Sigmoid colon (tissue), 6 donors: ENCODE measurements at regions not wholly inside any gene's neighbourhood (a gene's known extent, or its start where the extent isn't known, plus 50 kb on each side); places are given as distances from the start of the nearest gene placed in this dataset.

Source experiments
- DNase-seq: peaks from one replicate; pipeline ENCODE4 v3.0.0-alpha.2; 2019
- H3K27ac ChIP-seq, 4 donors: fragments of 200-600 bp; sonication (generic); one replicate each; pipeline ENCODE4 v1.5.1; 2016 to 2019; ENCODE audit warnings: mild to moderate bottlenecking in 1 of 4
- H3K27me3 ChIP-seq, 3 donors: fragments of 200-600 bp; sonication (generic); one replicate each; pipeline ENCODE4 v1.5.1; 2019; ENCODE audit warnings: mild to moderate bottlenecking in 1 of 3
- H3K36me3 ChIP-seq, 4 donors: fragments of 200-600 bp; sonication (generic); one replicate each; pipeline ENCODE4 v1.5.1; 2016 to 2019
- H3K4me1 ChIP-seq, 4 donors: fragments of 200-600 bp; sonication (generic); one replicate each; pipeline ENCODE4 v1.5.1; 2017 to 2019
- H3K4me3 ChIP-seq, 4 donors: fragments of 200-600 bp; sonication (generic); one replicate each; pipeline ENCODE4 v1.5.1; 2017 to 2019; ENCODE audit warnings: mild to moderate bottlenecking in 2 of 4, moderate library complexity in 1 of 4
- H3K9me3 ChIP-seq, 4 donors: fragments of 200-600 bp in 3 of 4; sonication (generic) in 3 of 4; one replicate each; pipeline versions ENCODE4 v1.5.1 to v1.6.1; 2013 to 2019
- CTCF ChIP-seq, 4 experiments: fragments of 450-650 bp in 3 of 4; fragments of 200-600 bp in 1 of 4; IDR thresholded peaks; one replicate each; pipeline ENCODE4 v1.5.1; 2016 to 2019; ENCODE audit warnings: antibody characterized with exemption in 4 of 4, mild to moderate bottlenecking in 3 of 4, moderate library complexity in 2 of 4
- EP300 ChIP-seq, 4 donors: sonication (generic); formaldehyde crosslinking; IDR thresholded peaks; one replicate each; pipeline ENCODE4 v1.6.1; 2017; ENCODE audit warnings: antibody characterized with exemption in 4 of 4
- POLR2A ChIP-seq, 2 donors: fragments of 450-650 bp; IDR thresholded peaks; one replicate each; pipeline ENCODE4 v1.6.1; 2016; ENCODE audit warnings: antibody characterized with exemption in 2 of 2, mild to moderate bottlenecking in 2 of 2, moderate library complexity in 2 of 2
- POLR2AphosphoS5 ChIP-seq, 4 donors: sonication (generic); formaldehyde crosslinking; IDR thresholded peaks; one replicate each; pipeline ENCODE4 v1.6.1; 2017; ENCODE audit warnings: antibody characterized with exemption in 4 of 4
- WGBS, 2 donors: extraction: QIAGEN DNeasy Blood & Tissue Kit; methylation state at CpG; one replicate each; pipeline ENCODE4 v1.1.7; 2013; 5-methylcytosine and 5-hydroxymethylcytosine counted together
- intact Hi-C: fragments of 100-400 bp; cut with DNase I; formaldehyde crosslinking; loops from one replicate; pipeline ENCODE4 v1.15.1; 2023
- donor health status: healthy with polysubstance abuse.
- donor health status: healthy.

GRCh38 chrX:34576864-34577263 is 80.2 kb downstream of the TMEM47 start:
- Histone ChIP-seq H3K4me1 (no peaks in the 10 kb centered on the region), H3K27me3 (no peaks in the 10 kb centered on the region), H3K36me3 (no peaks in the 10 kb centered on the region), H3K27ac (no peak overlapping the region), H3K4me3 (no peak overlapping the region), H3K9me3 (no peaks in the 10 kb centered on the region)
- no peak for DNase-seq
- TF ChIP-seq POLR2A (IDR thresholded peaks at IDR 0.05) (no peak), EP300 (IDR thresholded peaks at IDR 0.05) (no peak), CTCF (IDR thresholded peaks at IDR 0.05) (no peak)
- intact Hi-C loops, result no loop called here

DNA sequence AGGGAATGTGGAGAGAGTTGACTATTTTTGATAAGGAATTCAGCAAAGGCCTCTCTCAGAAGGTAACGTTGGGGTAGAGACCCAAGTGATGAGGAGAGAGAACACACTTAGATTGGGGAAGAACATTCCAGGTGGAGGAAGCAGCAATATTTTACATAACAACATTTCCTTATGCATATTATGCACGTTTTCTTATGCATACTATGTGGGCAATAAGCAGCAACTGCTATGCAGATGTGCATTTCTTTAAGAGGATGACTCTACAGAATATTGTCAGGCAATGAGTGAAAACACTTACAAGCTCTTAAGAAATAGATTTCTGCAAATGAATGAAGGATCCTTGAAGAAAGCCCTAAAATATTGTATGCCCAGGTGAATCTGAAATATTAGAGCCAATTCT is 91.1 kb downstream of the TMEM47 start:
- no peak overlapping the region for H3K27ac ChIP-seq
- no peaks in the 10 kb centered on the region for H3K9me3 ChIP-seq
- no peaks in the 10 kb centered on the region for H3K27me3 ChIP-seq
- H3K4me3 ChIP-seq, result no peak overlapping the region
- no peak for TF ChIP-seq POLR2A (IDR thresholded peaks at IDR 0.05)
- no peak for TF ChIP-seq POLR2AphosphoS5 (IDR thresholded peaks at IDR 0.05)
- no peak for TF ChIP-seq EP300 (IDR thresholded peaks at IDR 0.05)
- TF ChIP-seq CTCF (IDR thresholded peaks at IDR 0.05), result no peak
- DNase-seq, result no peak
- intact Hi-C loops, result no loop called here
- WGBS, 2 donors, result 56 to 62% methylated on average over 2 of the region's 2 CpGs
- H3K36me3 ChIP-seq, result no peaks in the 10 kb centered on the region
- H3K4me1 ChIP-seq, result no peaks in the 10 kb centered on the region

DNA sequence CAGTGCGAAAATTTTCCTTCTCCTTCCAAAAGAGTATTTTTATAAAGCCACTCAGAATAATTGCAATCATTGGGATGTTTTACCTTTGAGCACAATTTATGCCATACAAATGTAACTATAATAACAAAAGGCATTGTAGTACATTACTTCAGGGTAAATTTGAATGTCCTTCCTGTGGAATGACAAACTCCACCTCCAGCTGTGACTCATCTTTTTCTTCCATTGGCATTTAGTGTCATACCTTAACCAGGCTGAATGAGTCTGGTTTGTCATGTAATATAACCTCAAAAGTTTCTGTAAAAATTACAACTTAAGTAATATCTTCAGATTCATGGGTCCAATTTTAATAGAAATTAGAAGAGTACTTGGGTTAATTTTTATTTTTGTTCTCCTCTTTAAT is 93.3 kb downstream of the TMEM47 start:
- intact Hi-C loops, result no loop called here
- DNase-seq, result no peak
- TF ChIP-seq POLR2AphosphoS5 (IDR thresholded peaks at IDR 0.05), result no peak
- TF ChIP-seq EP300 (IDR thresholded peaks at IDR 0.05), result no peak
- TF ChIP-seq CTCF (IDR thresholded peaks at IDR 0.05), result no peak
- TF ChIP-seq POLR2A (IDR thresholded peaks at IDR 0.05), result no peak
- H3K9me3 ChIP-seq, result no peaks in the 10 kb centered on the region
- no peak overlapping the region for H3K27ac ChIP-seq
- no peaks in the 10 kb centered on the region for H3K4me1 ChIP-seq
- WGBS, 2 donors, result 83% methylated on average over 1 of the region's 1 CpG
- no peaks in the 10 kb centered on the region for H3K27me3 ChIP-seq
- no peak overlapping the region for H3K4me3 ChIP-seq
- H3K36me3 ChIP-seq, result no peaks in the 10 kb centered on the region

GRCh38 chrX:34563061-34563460 is 94.0 kb downstream of the TMEM47 start:
- Histone ChIP-seq H3K27ac (no peak overlapping the region), H3K9me3 (no peaks in the 10 kb centered on the region), H3K36me3 (no peaks in the 10 kb centered on the region), H3K4me1 (no peaks in the 10 kb centered on the region), H3K4me3 (no peak overlapping the region), H3K27me3 (no peaks in the 10 kb centered on the region)
- DNase-seq, result no peak
- no peak for TF ChIP-seq POLR2A (IDR thresholded peaks at IDR 0.05)
- no peak for TF ChIP-seq POLR2AphosphoS5 (IDR thresholded peaks at IDR 0.05)
- TF ChIP-seq EP300 (IDR thresholded peaks at IDR 0.05), result no peak
- TF ChIP-seq CTCF (IDR thresholded peaks at IDR 0.05), result no peak
- intact Hi-C loops, result no loop called here
- WGBS, 2 donors, result 15 to 32% methylated on average over 2 of the region's 2 CpGs

DNA sequence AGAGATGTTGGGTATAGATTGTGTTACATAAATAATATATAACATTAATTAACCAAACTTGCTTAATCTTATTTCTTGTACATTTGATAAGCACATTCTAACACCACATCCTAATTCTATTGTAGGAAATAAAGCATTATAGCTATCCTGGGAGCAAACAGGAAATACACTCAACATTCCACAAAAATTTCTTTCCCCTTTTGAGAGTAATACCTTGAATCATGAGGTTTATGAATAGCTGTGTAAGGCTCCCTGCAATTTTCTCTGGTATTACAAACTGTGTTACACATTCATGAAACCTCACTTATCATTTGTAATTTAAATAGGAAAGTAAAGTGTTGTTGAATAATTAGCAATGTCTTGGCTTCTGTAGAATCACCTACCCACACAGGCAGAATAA is 95.1 kb downstream of the TMEM47 start:
- TF ChIP-seq EP300 (IDR thresholded peaks at IDR 0.05) (no peak), CTCF (IDR thresholded peaks at IDR 0.05) (no peak), POLR2AphosphoS5 (IDR thresholded peaks at IDR 0.05) (no peak), POLR2A (IDR thresholded peaks at IDR 0.05) (no peak)

More for the DNA sequence above, 95.1 kb downstream of the TMEM47 start:
- no peak for DNase-seq
- intact Hi-C loops, result no loop called here
- Histone ChIP-seq H3K4me1 (no peaks in the 10 kb centered on the region), H3K4me3 (no peak overlapping the region), H3K9me3 (no peaks in the 10 kb centered on the region), H3K27me3 (no peaks in the 10 kb centered on the region), H3K27ac (no peak overlapping the region), H3K36me3 (no peaks in the 10 kb centered on the region)
